22Rv1 (cell line): ENCODE measurements at regions not wholly inside any gene's neighbourhood (a gene's known extent, or its start where the extent isn't known, plus 50 kb on each side); places are given as distances from the start of the nearest gene placed in this dataset.

Source experiments
- CTCF ChIP-seq: fragments of 450-650 bp; IDR thresholded peaks from 2 replicates; pipeline ENCODE4 v1.5.1; 2017; ENCODE audit warnings: mild to moderate bottlenecking
- ZFX ChIP-seq: fragments of 450-650 bp; IDR thresholded peaks from 2 replicates; pipeline ENCODE4 v1.6.1; 2017; ENCODE audit warnings: antibody characterized with exemption, borderline replicate concordance

- TF ChIP-seq CTCF = no peak
- no peak for TF ChIP-seq ZFX
Observed at GRCh38 chr2:22209545-22209944, 1085.8 kb downstream of the TDRD15 start.
